ES-I3 (cell line): ENCODE measurements at regions not wholly inside any gene's neighbourhood (a gene's known extent, or its start where the extent isn't known, plus 50 kb on each side); places are given as distances from the start of the nearest gene placed in this dataset.

Experiments
- H3K36me3 ChIP-seq: 2 replicates; pipeline ENCODE4 v1.6.1; 2013; ENCODE audit warnings: mild to moderate bottlenecking, low read length, control low read depth, moderate library complexity; ENCODE audit not compliant: insufficient read depth
- H3K4me1 ChIP-seq: 2 replicates; pipeline ENCODE4 v1.6.1; 2013; ENCODE audit warnings: mild to moderate bottlenecking, control low read depth, low read length; ENCODE audit not compliant: insufficient read depth
- H3K9ac ChIP-seq: 2 replicates; pipeline ENCODE4 v1.6.1; 2013; ENCODE audit warnings: low read depth, mild to moderate bottlenecking, low read length, moderate library complexity
- H3K9me3 ChIP-seq: 2 replicates; pipeline ENCODE4 v1.6.1; 2013; ENCODE audit warnings: mild to moderate bottlenecking, low read length, moderate library complexity; ENCODE audit not compliant: control insufficient read depth, insufficient read depth

- no peak overlapping the region for H3K9ac ChIP-seq
- peaks cover 22% of the 10 kb centered on the region for H3K4me1 ChIP-seq
- no peaks in the 10 kb centered on the region for H3K9me3 ChIP-seq
- no peaks in the 10 kb centered on the region; the same call in 1 of the 2 replicates for H3K36me3 ChIP-seq
Measured at GRCh38 chr14:97707603-97708002, 910.4 kb downstream of the VRK1 start.

GRCh38 chr14:97709552-97709951 lies 912.4 kb downstream of the VRK1 start:
- no peaks in the 10 kb centered on the region for H3K36me3 ChIP-seq
- H3K4me1 ChIP-seq: peaks cover 19% of the 10 kb centered on the region
- H3K9me3 ChIP-seq: no peaks in the 10 kb centered on the region
- H3K9ac ChIP-seq: no peak overlapping the region

- Histone ChIP-seq H3K9ac (no peak overlapping the region), H3K36me3 (no peaks in the 10 kb centered on the region), H3K4me1 (peaks cover 13% of the 10 kb centered on the region; the same call in 1 of the 2 replicates), H3K9me3 (no peaks in the 10 kb centered on the region)
Measured at GRCh38 chr14:97710726-97711125, 913.5 kb downstream of the VRK1 start.

GRCh38 chr14:97712471-97712870 lies 915.3 kb downstream of the VRK1 start:
- Histone ChIP-seq H3K36me3 (no peaks in the 10 kb centered on the region), H3K4me1 (peaks cover 13% of the 10 kb centered on the region; the same call in 1 of the 2 replicates), H3K9ac (no peak overlapping the region), H3K9me3 (no peaks in the 10 kb centered on the region)

- Histone ChIP-seq H3K9ac (no peak overlapping the region), H3K4me1 (peaks cover 13% of the 10 kb centered on the region; the same call in 1 of the 2 replicates), H3K9me3 (no peaks in the 10 kb centered on the region), H3K36me3 (no peaks in the 10 kb centered on the region)
Measured at GRCh38 chr14:97713023-97713422, 915.8 kb downstream of the VRK1 start.

- Histone ChIP-seq H3K4me1 (no peaks in the 10 kb centered on the region), H3K36me3 (no peaks in the 10 kb centered on the region), H3K9ac (no peak overlapping the region), H3K9me3 (no peaks in the 10 kb centered on the region)
Measured at GRCh38 chr14:97718886-97719442, 921.8 kb downstream of the VRK1 start.

- H3K4me1 ChIP-seq: no peaks in the 10 kb centered on the region
- no peaks in the 10 kb centered on the region for H3K9me3 ChIP-seq
- H3K36me3 ChIP-seq: no peaks in the 10 kb centered on the region
- no peak overlapping the region for H3K9ac ChIP-seq
Measured at GRCh38 chr14:97719931-97720330, 922.7 kb downstream of the VRK1 start.

GRCh38 chr14:97723351-97723750 lies 926.2 kb downstream of the VRK1 start:
- no peaks in the 10 kb centered on the region for H3K36me3 ChIP-seq
- no peak overlapping the region for H3K9ac ChIP-seq
- no peaks in the 10 kb centered on the region for H3K9me3 ChIP-seq
- H3K4me1 ChIP-seq: no peaks in the 10 kb centered on the region

- H3K9ac ChIP-seq: no peak overlapping the region
- H3K4me1 ChIP-seq: no peaks in the 10 kb centered on the region
- H3K36me3 ChIP-seq: no peaks in the 10 kb centered on the region
- H3K9me3 ChIP-seq: no peaks in the 10 kb centered on the region
Measured at GRCh38 chr14:97723819-97724218, 926.6 kb downstream of the VRK1 start.

GRCh38 chr14:97724265-97724731 lies 927.1 kb downstream of the VRK1 start:
- H3K9me3 ChIP-seq: no peaks in the 10 kb centered on the region
- no peak overlapping the region for H3K9ac ChIP-seq
- no peaks in the 10 kb centered on the region for H3K36me3 ChIP-seq
- no peaks in the 10 kb centered on the region for H3K4me1 ChIP-seq

- H3K9ac ChIP-seq: no peak overlapping the region
- no peaks in the 10 kb centered on the region for H3K4me1 ChIP-seq
- no peaks in the 10 kb centered on the region for H3K9me3 ChIP-seq
- H3K36me3 ChIP-seq: no peaks in the 10 kb centered on the region
Measured at GRCh38 chr14:97726676-97727075, 929.5 kb downstream of the VRK1 start.

- H3K9ac ChIP-seq: no peak overlapping the region
- no peaks in the 10 kb centered on the region for H3K4me1 ChIP-seq
- no peaks in the 10 kb centered on the region for H3K9me3 ChIP-seq
- no peaks in the 10 kb centered on the region for H3K36me3 ChIP-seq
Measured at GRCh38 chr14:97730706-97731105, 933.5 kb downstream of the VRK1 start.

- no peak overlapping the region for H3K9ac ChIP-seq
- no peaks in the 10 kb centered on the region for H3K36me3 ChIP-seq
- no peaks in the 10 kb centered on the region for H3K9me3 ChIP-seq
- no peaks in the 10 kb centered on the region for H3K4me1 ChIP-seq
Measured at GRCh38 chr14:97731800-97732199, 934.6 kb downstream of the VRK1 start.

GRCh38 chr14:97747316-97747715 lies 950.1 kb downstream of the VRK1 start:
- no peaks in the 10 kb centered on the region; the same call in 1 of the 2 replicates for H3K4me1 ChIP-seq

GRCh38 chr14:97748616-97749015 lies 951.4 kb downstream of the VRK1 start:
- Histone ChIP-seq H3K9me3 (no peaks in the 10 kb centered on the region), H3K36me3 (no peaks in the 10 kb centered on the region), H3K4me1 (no peaks in the 10 kb centered on the region; the same call in 1 of the 2 replicates), H3K9ac (no peak overlapping the region)

More at GRCh38 chr14:97747316-97747715, 950.1 kb downstream of the VRK1 start:
- Histone ChIP-seq H3K9me3 (no peaks in the 10 kb centered on the region), H3K9ac (no peak overlapping the region), H3K36me3 (no peaks in the 10 kb centered on the region)
